T-cell (primary cell): ENCODE measurements at regions not wholly inside any gene's neighbourhood (a gene's known extent, or its start where the extent isn't known, plus 50 kb on each side); places are given as distances from the start of the nearest gene placed in this dataset.

Source experiments
- ATAC-seq, 4 experiments: fragments of 200-7000 bp in 3 of 4; fragments of 150-1000 bp in 1 of 4; cut with Tn5 transposase; replicated peaks in 1 of 4; 1 replicate in 3 of 4; 2 replicates in 1 of 4; pipeline ENCODE4 v1.10.0; 2021; ENCODE audit warnings: moderate library complexity in 3 of 4, mild to moderate bottlenecking in 2 of 4, moderate number of reproducible peaks in 1 of 4
- CTCF ChIA-PET, 2 donors: fragments of 300-600 bp; sonication (Branson Sonifier 250); formaldehyde crosslinking; loops; one replicate each; lab custom pipeline; 2022; ENCODE audit warnings: antibody characterized with exemption in 2 of 2; lab: Charles Lee
- POLR2A ChIA-PET, 2 donors: fragments of 300-600 bp; sonication (Branson Sonifier 250); formaldehyde crosslinking; loops; one replicate each; lab custom pipeline; 2022; ENCODE audit warnings: antibody characterized with exemption in 2 of 2; lab: Charles Lee
- DNase-seq, 35 experiments: peaks; one replicate each; pipeline versions ENCODE4 v3.0.0 to v3.0.0-alpha.2; 2013 to 2023
- H3K27ac ChIP-seq: one replicate; pipeline ENCODE4 v1.5.1; 2013; ENCODE audit warnings: low read length
- H3K27me3 ChIP-seq, 2 experiments: replicated peaks in 1 of 2; 1 replicate in 1 of 2; 2 replicates in 1 of 2; pipeline versions ENCODE4 v1.6.1 to v1.7.0; 2013; ENCODE audit warnings: low read length in 1 of 2, mixed read lengths in 1 of 2; ENCODE audit not compliant: control insufficient read depth in 2 of 2, insufficient read depth in 2 of 2; ENCODE audit errors: extremely low read depth in 1 of 2
- H3K36me3 ChIP-seq, 2 donors: 1 replicate in 1 of 2; 2 replicates in 1 of 2; pipeline versions ENCODE4 v1.6.1 to v1.7.0; 2013; ENCODE audit warnings: low read length in 1 of 2; ENCODE audit not compliant: control insufficient read depth in 2 of 2, insufficient read depth in 1 of 2; ENCODE audit errors: extremely low read depth in 1 of 2
- H3K4me1 ChIP-seq, 2 experiments: 1 replicate in 1 of 2; 2 replicates in 1 of 2; pipeline versions ENCODE4 v1.6.1 to v1.7.0; 2013; ENCODE audit warnings: low read length in 2 of 2, mixed read lengths in 1 of 2; ENCODE audit not compliant: insufficient read depth in 2 of 2, control insufficient read depth in 1 of 2; ENCODE audit errors: extremely low read depth in 1 of 2
- H3K4me3 ChIP-seq, 2 donors: 1 replicate in 1 of 2; 2 replicates in 1 of 2; pipeline versions ENCODE4 v1.5.1 to v1.7.0; 2013; ENCODE audit warnings: mild to moderate bottlenecking in 2 of 2, low read length in 1 of 2, moderate library complexity in 1 of 2; ENCODE audit not compliant: control insufficient read depth in 1 of 2; ENCODE audit errors: extremely low read depth in 1 of 2
- H3K9me3 ChIP-seq: 2 replicates; pipeline ENCODE4 v1.7.0; 2013
- H3K27ac Mint-ChIP-seq, 2 donors: one replicate each; pipeline ENCODE4 v1.8.0; 2020 to 2021; ENCODE audit warnings: mild to moderate bottlenecking in 2 of 2, mixed read lengths in 2 of 2
- H3K27me3 Mint-ChIP-seq, 2 donors: one replicate each; pipeline ENCODE4 v1.8.0; 2021 to 2022; ENCODE audit warnings: mixed read lengths in 2 of 2
- H3K36me3 Mint-ChIP-seq: one replicate; pipeline ENCODE4 v1.8.0; 2021; ENCODE audit warnings: mixed read lengths
- H3K4me1 Mint-ChIP-seq, 3 donors: one replicate each; pipeline ENCODE4 v1.8.0; 2020 to 2022; ENCODE audit warnings: mixed read lengths in 3 of 3, mild to moderate bottlenecking in 1 of 3
- H3K4me3 Mint-ChIP-seq, 3 donors: one replicate each; pipeline ENCODE4 v1.8.0; 2020 to 2022; ENCODE audit warnings: mild to moderate bottlenecking in 3 of 3, mixed read lengths in 3 of 3, moderate library complexity in 3 of 3
- H3K9me3 Mint-ChIP-seq, 3 donors: one replicate each; pipeline ENCODE4 v1.8.0; 2020 to 2022; ENCODE audit warnings: mixed read lengths in 3 of 3
- WGBS: methylation state at CpG from one replicate; pipeline ENCODE4 v1.1.5; 2013; ENCODE audit warnings: missing lambda C conversion rate; ENCODE audit not compliant: insufficient coverage; 5-methylcytosine and 5-hydroxymethylcytosine counted together

GRCh38 chr3:168995129-168995528, 668.4 kb downstream of the MECOM start:
- DNase-seq (no peak), ATAC-seq (no peak)
- no peaks in the 10 kb centered on the region for H3K4me1 ChIP-seq
- H3K9me3 Mint-ChIP-seq: peaks cover 0 to 7% (median 0%) of the 10 kb centered on the region in 3 donors
- CTCF ChIA-PET: no interaction called here
- 58% methylated on average over 2 of the region's 6 CpGs for WGBS
- no peaks in the 10 kb centered on the region for H3K27me3 ChIP-seq
- no peaks in the 10 kb centered on the region for H3K9me3 ChIP-seq
- no peak overlapping the region for H3K27ac ChIP-seq
- H3K4me1 Mint-ChIP-seq: no peaks in the 10 kb centered on the region
- H3K36me3 ChIP-seq: no peaks in the 10 kb centered on the region
- POLR2A ChIA-PET: no interaction called here
- no peak overlapping the region for H3K4me3 ChIP-seq
- no peak overlapping the region for H3K27ac Mint-ChIP-seq
- no peak overlapping the region for H3K4me3 Mint-ChIP-seq
- no peaks in the 10 kb centered on the region for H3K36me3 Mint-ChIP-seq
- H3K27me3 Mint-ChIP-seq: no peaks in the 10 kb centered on the region

GRCh38 chr3:168991803-168992202, 671.7 kb downstream of the MECOM start:
- CTCF ChIA-PET: no interaction called here
- H3K4me1 ChIP-seq: no peaks in the 10 kb centered on the region
- Mint-ChIP-seq H3K4me1 (no peaks in the 10 kb centered on the region), H3K27ac (no peak overlapping the region), H3K4me3 (no peak overlapping the region), H3K36me3 (no peaks in the 10 kb centered on the region), H3K9me3 (peaks cover 0 to 3% (median 0%) of the 10 kb centered on the region in 3 donors), H3K27me3 (no peaks in the 10 kb centered on the region)
- no peak overlapping the region for H3K4me3 ChIP-seq
- no peak overlapping the region for H3K27ac ChIP-seq
- no peak for DNase-seq
- H3K9me3 ChIP-seq: no peaks in the 10 kb centered on the region
- H3K27me3 ChIP-seq: no peaks in the 10 kb centered on the region
- no peak for ATAC-seq
- POLR2A ChIA-PET: no interaction called here
- H3K36me3 ChIP-seq: no peaks in the 10 kb centered on the region

GRCh38 chr3:168990621-168991020, 672.9 kb downstream of the MECOM start:
- Mint-ChIP-seq H3K9me3 (peaks cover 0 to 3% (median 0%) of the 10 kb centered on the region in 3 donors), H3K27ac (no peak overlapping the region), H3K27me3 (no peaks in the 10 kb centered on the region), H3K36me3 (no peaks in the 10 kb centered on the region), H3K4me3 (no peak overlapping the region), H3K4me1 (no peaks in the 10 kb centered on the region)
- Histone ChIP-seq H3K36me3 (no peaks in the 10 kb centered on the region), H3K9me3 (no peaks in the 10 kb centered on the region), H3K4me1 (no peaks in the 10 kb centered on the region), H3K27me3 (no peaks in the 10 kb centered on the region), H3K27ac (no peak overlapping the region), H3K4me3 (no peak overlapping the region)
- no peak for ATAC-seq
- POLR2A ChIA-PET: no interaction called here
- DNase-seq: no peak
- WGBS: no CpG with 5 or more reads among the region's 3 CpGs
- CTCF ChIA-PET: interaction anchor here in 1 of 2 donors (1.2 kb wide), 1 partner anchor 10 kb away, joined by 4 read pairs; no protein-coding TSS in a partner anchor

DNA sequence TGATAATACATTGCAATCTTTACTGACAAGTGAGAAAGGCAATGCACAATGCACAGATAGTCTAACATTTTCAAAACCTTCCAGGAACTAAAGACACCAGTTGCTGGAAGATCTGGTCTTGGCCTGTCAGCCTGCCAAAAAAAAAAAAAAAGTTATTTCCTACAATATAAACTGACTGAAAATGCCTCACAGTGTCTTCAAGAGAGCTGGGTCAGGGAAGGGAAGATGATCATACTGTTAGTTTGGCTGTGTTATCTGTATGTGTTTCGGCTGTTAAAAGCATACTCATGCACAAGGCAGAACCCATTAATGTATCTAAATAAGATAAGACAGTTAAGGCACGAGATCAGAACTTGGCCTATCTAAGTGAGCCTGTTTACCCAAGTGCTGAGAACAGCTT, 673.4 kb downstream of the MECOM start:
- DNase-seq (no peak), ATAC-seq (no peak)
- POLR2A ChIA-PET: no interaction called here
- CTCF ChIA-PET: interaction anchor here in 1 of 2 donors (1.2 kb wide), 1 partner anchor 10 kb away, joined by 4 read pairs; no protein-coding TSS in a partner anchor
- no peak overlapping the region for H3K4me3 Mint-ChIP-seq
- H3K27me3 Mint-ChIP-seq: no peaks in the 10 kb centered on the region
- H3K4me1 ChIP-seq: no peaks in the 10 kb centered on the region
- no peaks in the 10 kb centered on the region for H3K36me3 Mint-ChIP-seq
- H3K36me3 ChIP-seq: no peaks in the 10 kb centered on the region
- H3K27ac Mint-ChIP-seq: no peak overlapping the region
- WGBS: no CpG with 5 or more reads among the region's 2 CpGs
- peaks cover 0 to 3% (median 0%) of the 10 kb centered on the region in 3 donors for H3K9me3 Mint-ChIP-seq
- H3K9me3 ChIP-seq: no peaks in the 10 kb centered on the region
- H3K27ac ChIP-seq: no peak overlapping the region
- no peaks in the 10 kb centered on the region for H3K4me1 Mint-ChIP-seq
- H3K4me3 ChIP-seq: no peak overlapping the region
- no peaks in the 10 kb centered on the region for H3K27me3 ChIP-seq

- H3K4me3 ChIP-seq: no peak overlapping the region
- CTCF ChIA-PET: interaction anchor here in 1 of 2 donors (1.2 kb wide), 1 partner anchor 9 kb away, joined by 4 read pairs; no protein-coding TSS in a partner anchor
- DNase-seq: no peak
- H3K9me3 Mint-ChIP-seq: peaks cover 0 to 3% (median 0%) of the 10 kb centered on the region in 3 donors
- H3K36me3 Mint-ChIP-seq: no peaks in the 10 kb centered on the region
- WGBS: no CpG with 5 or more reads among the region's 5 CpGs
- H3K4me3 Mint-ChIP-seq: no peak overlapping the region
- H3K27me3 Mint-ChIP-seq: no peaks in the 10 kb centered on the region
- H3K27me3 ChIP-seq: no peaks in the 10 kb centered on the region
- H3K36me3 ChIP-seq: no peaks in the 10 kb centered on the region
- ATAC-seq: no peak
- H3K27ac ChIP-seq: no peak overlapping the region
- H3K9me3 ChIP-seq: no peaks in the 10 kb centered on the region
- no peaks in the 10 kb centered on the region for H3K4me1 Mint-ChIP-seq
- H3K4me1 ChIP-seq: no peaks in the 10 kb centered on the region
- POLR2A ChIA-PET: interaction anchor here in 1 of 2 donors (0.6 kb wide), 1 partner anchor 640 kb away, joined by 3 read pairs; no protein-coding TSS in a partner anchor
- no peak overlapping the region for H3K27ac Mint-ChIP-seq
Observed at GRCh38 chr3:168989396-168989795, 674.1 kb downstream of the MECOM start.

DNA sequence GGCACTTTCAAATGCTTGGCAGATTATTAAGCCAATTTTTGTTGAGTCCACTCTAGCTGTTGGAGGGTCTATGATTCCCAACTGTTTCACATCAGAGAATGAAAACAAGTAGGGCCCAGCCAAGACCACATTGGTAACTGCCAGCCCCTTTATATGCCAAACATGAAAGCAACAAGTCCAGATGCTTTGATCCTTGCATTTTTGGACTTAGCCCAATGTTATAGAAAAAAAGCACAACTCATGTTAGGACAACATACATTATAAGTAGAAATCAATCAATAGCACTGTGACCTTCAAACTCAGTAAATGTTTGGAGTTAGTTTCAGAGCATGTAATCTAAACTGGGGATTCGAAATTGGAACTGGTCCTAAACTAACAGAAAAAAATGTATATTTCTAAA, 674.7 kb downstream of the MECOM start:
- Histone ChIP-seq H3K9me3 (no peaks in the 10 kb centered on the region), H3K27ac (no peak overlapping the region), H3K4me1 (no peaks in the 10 kb centered on the region), H3K4me3 (no peak overlapping the region), H3K36me3 (no peaks in the 10 kb centered on the region), H3K27me3 (no peaks in the 10 kb centered on the region)
- Mint-ChIP-seq H3K4me3 (no peak overlapping the region), H3K27ac (no peak overlapping the region), H3K27me3 (no peaks in the 10 kb centered on the region), H3K9me3 (peaks cover 0 to 3% (median 0%) of the 10 kb centered on the region in 3 donors), H3K4me1 (no peaks in the 10 kb centered on the region), H3K36me3 (no peaks in the 10 kb centered on the region)
- DNase-seq (no peak), ATAC-seq (no peak)
- CTCF ChIA-PET: no interaction called here
- no CpG with 5 or more reads among the region's 1 CpG for WGBS
- POLR2A ChIA-PET: interaction anchor here in 1 of 2 donors (0.6 kb wide), 1 partner anchor 640 kb away, joined by 3 read pairs; no protein-coding TSS in a partner anchor

- ChIA-PET POLR2A (no interaction called here), CTCF (no interaction called here)
- H3K4me1 ChIP-seq: no peaks in the 10 kb centered on the region
- H3K4me3 Mint-ChIP-seq: no peak overlapping the region
- DNase-seq (no peak), ATAC-seq (no peak)
- WGBS: no CpG with 5 or more reads among the region's 1 CpG
- no peak overlapping the region for H3K27ac ChIP-seq
- H3K9me3 Mint-ChIP-seq: no peaks in the 10 kb centered on the region
- H3K36me3 Mint-ChIP-seq: no peaks in the 10 kb centered on the region
- no peaks in the 10 kb centered on the region for H3K4me1 Mint-ChIP-seq
- H3K27me3 Mint-ChIP-seq: no peaks in the 10 kb centered on the region
- no peak overlapping the region for H3K4me3 ChIP-seq
- no peaks in the 10 kb centered on the region for H3K36me3 ChIP-seq
- H3K9me3 ChIP-seq: no peaks in the 10 kb centered on the region
- no peaks in the 10 kb centered on the region for H3K27me3 ChIP-seq
- H3K27ac Mint-ChIP-seq: no peak overlapping the region
Observed at GRCh38 chr3:168984872-168985271, 678.6 kb downstream of the MECOM start.
